ENCODE measurements at regions not wholly inside any gene's neighbourhood (a gene's known extent, or its start where the extent isn't known, plus 50 kb on each side); places are given as distances from the start of the nearest gene placed in this dataset.

GRCh38 chr10:125265579-125265955 is 105.2 kb upstream of the CTBP2 start:
- H2BK12ac ChIP-seq (ENCODE audit: low read length): no peak overlapping the region
- peaks cover 14 to 18% of the 10 kb centered on the region in 2 experiments for H3K4me1 ChIP-seq (ENCODE audit: control insufficient read depth in 1 of 2, insufficient read depth in 2 of 2, low read length in 2 of 2)

GRCh38 chr10:125264757-125265578 is 104.6 kb upstream of the CTBP2 start:
- Histone ChIP-seq H2BK12ac (ENCODE audit: low read length) (no peak overlapping the region), H3K14ac (ENCODE audit: low read length) (no peak overlapping the region), H3K23ac (ENCODE audit: low read length) (no peak overlapping the region), H2AFZ (ENCODE audit: insufficient read depth, low read length, poor library complexity) (no peak overlapping the region), H3K4me3 (ENCODE audit: low read depth, low read length) (no peak overlapping the region), H2AK5ac (ENCODE audit: low read length) (no peak overlapping the region), H3K4ac (ENCODE audit: low read depth, low read length) (no peak overlapping the region), H4K8ac (ENCODE audit: low read depth, low read length) (no peak overlapping the region), H3K27ac (ENCODE audit: low read depth, low read length) (no peak overlapping the region), H3K4me1 (ENCODE audit: control insufficient read depth in 1 of 2, insufficient read depth in 2 of 2, low read length in 2 of 2) (peaks cover 14 to 18% of the 10 kb centered on the region in 2 experiments), H2BK5ac (ENCODE audit: low read depth, low read length, poor library complexity) (no peak overlapping the region), H3K18ac (ENCODE audit: low read length) (no peak overlapping the region), H3K79me1 (ENCODE audit: low read length) (peaks cover 10% of the 10 kb centered on the region), H4K91ac (ENCODE audit: low read depth, low read length) (no peak overlapping the region), H3K27me3 (ENCODE audit: insufficient read depth, low read length) (no peaks in the 10 kb centered on the region), H4K12ac (ENCODE audit: low read depth, low read length) (no peak overlapping the region), H2BK120ac (ENCODE audit: insufficient read depth, low read length, poor library complexity) (no peak overlapping the region), H3K36me3 (ENCODE audit: control insufficient read depth in 1 of 2, insufficient read depth in 2 of 2, low read length in 2 of 2) (no peaks in the 10 kb centered on the region), H3K9me3 (ENCODE audit: insufficient read depth, low read depth, low read length) (peaks cover 1% of the 10 kb centered on the region), H3K4me2 (ENCODE audit: low read length) (no peak overlapping the region), H3K9ac (ENCODE audit: low read length) (no peak overlapping the region), H3K79me2 (ENCODE audit: control insufficient read depth, insufficient read depth, low read length, poor library complexity) (no peaks in the 10 kb centered on the region)
- DNase-seq: peak; percentile 84 to 85
- no CpG with 5 or more reads among the region's 13 CpGs for WGBS (ENCODE audit: extremely low coverage, insufficient coverage, insufficient read length)

More at GRCh38 chr10:125265579-125265955, 105.2 kb upstream of the CTBP2 start:
- Histone ChIP-seq H3K18ac (ENCODE audit: low read length) (no peak overlapping the region), H3K79me1 (ENCODE audit: low read length) (peaks cover 10% of the 10 kb centered on the region), H3K36me3 (ENCODE audit: control insufficient read depth in 1 of 2, insufficient read depth in 2 of 2, low read length in 2 of 2) (no peaks in the 10 kb centered on the region), H3K9ac (ENCODE audit: low read length) (no peak overlapping the region), H2AFZ (ENCODE audit: insufficient read depth, low read length, poor library complexity) (no peak overlapping the region), H3K9me3 (ENCODE audit: insufficient read depth, low read depth, low read length) (no peaks in the 10 kb centered on the region), H4K91ac (ENCODE audit: low read depth, low read length) (no peak overlapping the region), H3K14ac (ENCODE audit: low read length) (no peak overlapping the region), H3K4me2 (ENCODE audit: low read length) (no peak overlapping the region), H3K23ac (ENCODE audit: low read length) (no peak overlapping the region), H3K4me3 (ENCODE audit: low read depth, low read length) (no peak overlapping the region), H3K4ac (ENCODE audit: low read depth, low read length) (no peak overlapping the region), H3K79me2 (ENCODE audit: control insufficient read depth, insufficient read depth, low read length, poor library complexity) (no peaks in the 10 kb centered on the region), H4K12ac (ENCODE audit: low read depth, low read length) (no peak overlapping the region), H2BK120ac (ENCODE audit: insufficient read depth, low read length, poor library complexity) (no peak overlapping the region), H3K27ac (ENCODE audit: low read depth, low read length) (no peak overlapping the region), H3K27me3 (ENCODE audit: insufficient read depth, low read length) (no peaks in the 10 kb centered on the region), H4K8ac (ENCODE audit: low read depth, low read length) (no peak overlapping the region), H2BK5ac (ENCODE audit: low read depth, low read length, poor library complexity) (no peak overlapping the region), H2AK5ac (ENCODE audit: low read length) (no peak overlapping the region)
- no peak for DNase-seq
- no CpG with 5 or more reads among the region's 6 CpGs for WGBS (ENCODE audit: extremely low coverage, insufficient coverage, insufficient read length)

- H4K12ac ChIP-seq (ENCODE audit: low read depth, low read length): no peak overlapping the region
- WGBS (ENCODE audit: extremely low coverage, insufficient coverage, insufficient read length): no CpG with 5 or more reads among the region's 1 CpG
- no peak overlapping the region for H3K4me3 ChIP-seq (ENCODE audit: low read depth, low read length)
- peak overlapping the region; percentile 20 for H2BK120ac ChIP-seq (ENCODE audit: insufficient read depth, low read length, poor library complexity)
- H3K14ac ChIP-seq (ENCODE audit: low read length): peak overlapping the region; percentile 4
- H3K36me3 ChIP-seq (ENCODE audit: control insufficient read depth in 1 of 2, insufficient read depth in 2 of 2, low read length in 2 of 2): no peaks in the 10 kb centered on the region
- no peaks in the 10 kb centered on the region for H3K79me2 ChIP-seq (ENCODE audit: control insufficient read depth, insufficient read depth, low read length, poor library complexity)
- H3K79me1 ChIP-seq (ENCODE audit: low read length): peaks cover 10% of the 10 kb centered on the region
- H2AK5ac ChIP-seq (ENCODE audit: low read length): peak overlapping the region; percentile 40
- DNase-seq: peak in 1 of 2 donors; percentile 32
- H2AFZ ChIP-seq (ENCODE audit: insufficient read depth, low read length, poor library complexity): no peak overlapping the region
- H3K9me3 ChIP-seq (ENCODE audit: insufficient read depth, low read depth, low read length): peaks cover 1% of the 10 kb centered on the region
- H3K23ac ChIP-seq (ENCODE audit: low read length): no peak overlapping the region
- H3K27me3 ChIP-seq (ENCODE audit: insufficient read depth, low read length): no peaks in the 10 kb centered on the region
- peak overlapping the region; percentile 11 for H4K91ac ChIP-seq (ENCODE audit: low read depth, low read length)
- peak overlapping the region; percentile 61 for H2BK12ac ChIP-seq (ENCODE audit: low read length)
- H3K4ac ChIP-seq (ENCODE audit: low read depth, low read length): no peak overlapping the region
- peak overlapping the region; percentile 2 for H3K18ac ChIP-seq (ENCODE audit: low read length)
- peak overlapping the region; percentile 2 for H4K8ac ChIP-seq (ENCODE audit: low read depth, low read length)
- peaks cover 14 to 18% of the 10 kb centered on the region in 2 experiments for H3K4me1 ChIP-seq (ENCODE audit: control insufficient read depth in 1 of 2, insufficient read depth in 2 of 2, low read length in 2 of 2)
- H3K4me2 ChIP-seq (ENCODE audit: low read length): peak overlapping the region; percentile 34
- no peak overlapping the region for H3K9ac ChIP-seq (ENCODE audit: low read length)
- H2BK5ac ChIP-seq (ENCODE audit: low read depth, low read length, poor library complexity): peak overlapping the region; percentile 37
- H3K27ac ChIP-seq (ENCODE audit: low read depth, low read length): no peak overlapping the region
These were observed 103.7 kb upstream of the CTBP2 start for GRCh38 chr10:125264091-125264490.

DNA sequence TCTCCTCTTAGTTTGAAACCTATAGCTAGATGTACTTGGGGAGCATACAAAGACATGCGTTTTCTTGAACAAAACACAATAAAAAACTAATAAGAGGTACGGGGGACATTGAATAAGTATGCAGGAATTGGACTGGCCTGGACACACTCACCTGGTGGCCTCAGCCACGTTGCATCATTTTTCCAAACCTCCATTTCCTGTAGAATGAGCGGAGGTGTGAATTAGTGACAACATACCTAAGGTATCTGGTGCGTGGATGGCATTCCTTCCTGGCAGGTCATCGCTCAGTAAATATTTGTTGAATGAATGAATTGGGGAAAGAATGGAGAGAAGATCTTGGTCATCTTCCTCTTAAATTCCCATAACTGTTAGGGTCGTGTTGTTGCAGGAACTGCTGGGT is 103.2 kb upstream of the CTBP2 start:
- H3K27me3 ChIP-seq (ENCODE audit: insufficient read depth, low read length): no peaks in the 10 kb centered on the region
- H3K9ac ChIP-seq (ENCODE audit: low read length): no peak overlapping the region
- peak overlapping the region; percentile 34 for H3K4me2 ChIP-seq (ENCODE audit: low read length)
- H3K18ac ChIP-seq (ENCODE audit: low read length): no peak overlapping the region
- H3K9me3 ChIP-seq (ENCODE audit: insufficient read depth, low read depth, low read length): peaks cover 1% of the 10 kb centered on the region
- peak overlapping the region; percentile 11 for H4K91ac ChIP-seq (ENCODE audit: low read depth, low read length)
- WGBS (ENCODE audit: extremely low coverage, insufficient coverage, insufficient read length): no CpG with 5 or more reads among the region's 7 CpGs
- no peak overlapping the region for H3K23ac ChIP-seq (ENCODE audit: low read length)
- peak overlapping the region; percentile 20 for H2BK120ac ChIP-seq (ENCODE audit: insufficient read depth, low read length, poor library complexity)
- H3K4me3 ChIP-seq (ENCODE audit: low read depth, low read length): no peak overlapping the region
- H4K12ac ChIP-seq (ENCODE audit: low read depth, low read length): no peak overlapping the region
- H3K4me1 ChIP-seq (ENCODE audit: control insufficient read depth in 1 of 2, insufficient read depth in 2 of 2, low read length in 2 of 2): peaks cover 14 to 18% of the 10 kb centered on the region in 2 experiments
- peak; percentile 85 to 94 for DNase-seq
- no peak overlapping the region for H3K27ac ChIP-seq (ENCODE audit: low read depth, low read length)
- peak overlapping the region; percentile 40 for H2AK5ac ChIP-seq (ENCODE audit: low read length)
- H2BK12ac ChIP-seq (ENCODE audit: low read length): no peak overlapping the region
- no peak overlapping the region for H2BK5ac ChIP-seq (ENCODE audit: low read depth, low read length, poor library complexity)
- no peak overlapping the region for H3K14ac ChIP-seq (ENCODE audit: low read length)
- H3K79me1 ChIP-seq (ENCODE audit: low read length): peaks cover 10% of the 10 kb centered on the region
- no peak overlapping the region for H2AFZ ChIP-seq (ENCODE audit: insufficient read depth, low read length, poor library complexity)
- H3K79me2 ChIP-seq (ENCODE audit: control insufficient read depth, insufficient read depth, low read length, poor library complexity): no peaks in the 10 kb centered on the region
- no peak overlapping the region for H4K8ac ChIP-seq (ENCODE audit: low read depth, low read length)
- H3K36me3 ChIP-seq (ENCODE audit: control insufficient read depth in 1 of 2, insufficient read depth in 2 of 2, low read length in 2 of 2): no peaks in the 10 kb centered on the region
- no peak overlapping the region for H3K4ac ChIP-seq (ENCODE audit: low read depth, low read length)
